C4-2B (cell line): ENCODE measurements at regions not wholly inside any gene's neighbourhood (a gene's known extent, or its start where the extent isn't known, plus 50 kb on each side); places are given as distances from the start of the nearest gene placed in this dataset.

Experiments used
- H3K27ac ChIP-seq: fragments of 450-650 bp; 2 replicates; pipeline ENCODE4 v1.5.1; 2017
- ZFX ChIP-seq: fragments of 450-650 bp; IDR thresholded peaks from 2 replicates; pipeline ENCODE4 v1.6.1; 2017
- TF ChIP-seq, protein P1 (sequence below): fragments of 450-650 bp; conservative IDR thresholded peaks from 2 replicates; pipeline ENCODE4 v1.5.1; 2017; ENCODE audit warnings: mild to moderate bottlenecking

DNA sequence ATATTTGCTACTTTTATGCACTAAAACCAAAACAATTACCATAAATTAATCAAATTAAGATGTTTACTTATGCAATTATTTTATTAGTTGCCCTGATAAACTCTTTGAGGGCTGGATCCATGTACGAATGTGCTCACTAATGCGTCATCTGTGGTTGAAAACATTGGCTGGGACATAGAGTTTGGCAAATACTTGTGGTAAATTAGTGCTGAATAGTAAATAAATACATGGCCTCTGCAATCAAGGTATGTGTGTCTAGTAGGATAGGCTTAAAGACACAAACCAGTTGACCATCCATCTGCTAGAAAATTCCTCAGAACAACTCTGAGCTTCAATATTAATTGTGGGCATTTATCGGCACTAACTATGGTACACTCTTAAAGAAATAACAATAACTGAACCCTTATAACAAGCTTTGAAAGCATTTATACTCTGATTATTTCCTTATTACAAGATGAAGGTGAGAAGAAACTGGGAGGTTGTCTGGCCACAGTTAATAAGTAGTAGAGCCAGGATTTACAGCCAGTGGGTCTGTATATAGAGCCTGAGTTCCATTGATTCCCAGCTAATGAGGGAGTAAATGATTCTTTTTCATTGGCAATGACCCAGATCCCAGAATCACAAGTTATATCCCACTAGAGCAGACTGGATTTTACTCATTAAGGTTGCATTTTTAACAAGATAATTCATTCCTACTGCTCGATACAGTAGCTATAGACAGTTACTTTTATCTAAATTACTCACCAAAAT, 169.5 kb upstream of the CNTN6 start:
- TF ChIP-seq ZFX: no peak
- H3K27ac ChIP-seq: no peak overlapping the region

DNA sequence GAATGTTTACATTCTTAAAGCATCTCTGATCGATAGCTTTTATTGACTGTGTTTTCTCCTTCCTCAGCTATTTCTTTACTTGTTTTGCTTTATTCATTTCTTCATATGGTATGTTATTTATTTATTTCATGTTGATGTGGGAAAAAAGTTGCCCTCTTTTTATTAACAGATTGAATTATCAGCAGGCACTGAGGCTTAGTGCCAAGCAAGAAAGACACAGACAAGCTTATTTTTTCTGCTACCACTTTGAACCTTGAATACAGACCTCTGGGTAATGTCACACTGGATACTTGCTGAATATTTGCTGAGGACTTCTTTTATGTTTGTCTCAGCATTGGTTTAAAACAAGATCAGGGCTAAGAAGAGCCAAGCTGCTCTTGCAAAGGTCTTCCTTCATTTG, 162.0 kb upstream of the CNTN6 start:
- TF ChIP-seq ZFX: no peak
- TF ChIP-seq, protein P1, sequence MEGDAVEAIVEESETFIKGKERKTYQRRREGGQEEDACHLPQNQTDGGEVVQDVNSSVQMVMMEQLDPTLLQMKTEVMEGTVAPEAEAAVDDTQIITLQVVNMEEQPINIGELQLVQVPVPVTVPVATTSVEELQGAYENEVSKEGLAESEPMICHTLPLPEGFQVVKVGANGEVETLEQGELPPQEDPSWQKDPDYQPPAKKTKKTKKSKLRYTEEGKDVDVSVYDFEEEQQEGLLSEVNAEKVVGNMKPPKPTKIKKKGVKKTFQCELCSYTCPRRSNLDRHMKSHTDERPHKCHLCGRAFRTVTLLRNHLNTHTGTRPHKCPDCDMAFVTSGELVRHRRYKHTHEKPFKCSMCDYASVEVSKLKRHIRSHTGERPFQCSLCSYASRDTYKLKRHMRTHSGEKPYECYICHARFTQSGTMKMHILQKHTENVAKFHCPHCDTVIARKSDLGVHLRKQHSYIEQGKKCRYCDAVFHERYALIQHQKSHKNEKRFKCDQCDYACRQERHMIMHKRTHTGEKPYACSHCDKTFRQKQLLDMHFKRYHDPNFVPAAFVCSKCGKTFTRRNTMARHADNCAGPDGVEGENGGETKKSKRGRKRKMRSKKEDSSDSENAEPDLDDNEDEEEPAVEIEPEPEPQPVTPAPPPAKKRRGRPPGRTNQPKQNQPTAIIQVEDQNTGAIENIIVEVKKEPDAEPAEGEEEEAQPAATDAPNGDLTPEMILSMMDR: no peak
- no peak overlapping the region for H3K27ac ChIP-seq

DNA sequence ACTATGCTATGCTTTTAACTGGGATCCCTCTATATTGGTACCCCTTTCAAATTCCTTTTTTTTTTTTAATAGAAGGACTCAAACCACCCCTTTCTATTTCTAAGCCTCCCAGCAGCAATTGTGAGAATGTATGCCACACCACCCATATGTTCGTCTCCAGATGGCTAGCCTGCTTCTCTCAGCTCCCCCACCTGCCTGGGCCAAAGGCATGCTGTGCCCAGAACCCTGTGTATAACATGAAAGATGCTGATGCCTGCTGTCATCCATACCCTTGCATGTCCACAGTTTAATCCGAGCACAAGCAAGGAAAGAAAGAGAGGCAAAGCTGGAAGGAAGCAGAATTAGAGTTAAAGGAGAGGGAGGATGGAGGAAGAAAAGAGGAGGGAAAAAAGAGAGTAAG, 159.5 kb upstream of the CNTN6 start:
- no peak overlapping the region for H3K27ac ChIP-seq
- TF ChIP-seq ZFX: no peak
- TF ChIP-seq, protein P1: no peak

DNA sequence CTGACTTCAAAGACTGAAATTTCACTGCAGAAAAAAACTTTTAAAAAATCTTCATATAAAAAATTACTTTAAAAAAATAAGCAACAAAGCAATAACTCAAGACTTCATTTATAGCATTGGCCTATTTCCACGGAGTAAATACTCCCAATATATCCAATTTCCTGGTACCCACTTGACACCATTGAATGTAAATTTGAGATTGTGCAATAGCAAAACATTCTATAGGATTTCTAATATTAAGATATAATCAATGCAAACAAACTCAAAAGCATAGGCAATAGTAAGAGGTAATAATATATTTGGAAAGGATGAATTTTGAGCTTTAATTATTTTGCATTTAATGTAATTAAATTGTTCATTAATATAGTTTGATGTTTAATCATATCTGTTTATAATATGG, 148.0 kb upstream of the CNTN6 start:
- H3K27ac ChIP-seq: no peak overlapping the region
- TF ChIP-seq, protein P1: no peak
- TF ChIP-seq ZFX: no peak

DNA sequence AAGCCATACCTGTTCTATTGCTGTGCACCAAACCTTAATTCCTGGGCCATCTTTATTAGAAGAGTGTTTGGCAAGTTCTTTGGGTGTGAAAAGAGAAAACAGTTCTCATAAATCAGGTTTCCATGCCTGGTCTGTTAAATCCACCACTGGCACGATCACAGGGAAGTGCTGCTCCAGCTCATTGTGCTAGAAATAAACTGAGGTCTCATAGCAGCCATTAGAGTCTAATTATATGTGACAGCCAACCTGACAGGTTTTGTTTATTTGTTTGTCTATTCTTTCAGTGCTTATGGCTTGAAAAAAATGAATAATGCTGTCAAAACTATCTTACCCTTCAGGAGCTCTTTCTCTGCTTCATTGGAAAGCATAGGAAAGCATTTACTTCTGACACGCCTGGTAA, 147.1 kb upstream of the CNTN6 start:
- no peak overlapping the region for H3K27ac ChIP-seq
- TF ChIP-seq, protein P1: no peak
- no peak for TF ChIP-seq ZFX

DNA sequence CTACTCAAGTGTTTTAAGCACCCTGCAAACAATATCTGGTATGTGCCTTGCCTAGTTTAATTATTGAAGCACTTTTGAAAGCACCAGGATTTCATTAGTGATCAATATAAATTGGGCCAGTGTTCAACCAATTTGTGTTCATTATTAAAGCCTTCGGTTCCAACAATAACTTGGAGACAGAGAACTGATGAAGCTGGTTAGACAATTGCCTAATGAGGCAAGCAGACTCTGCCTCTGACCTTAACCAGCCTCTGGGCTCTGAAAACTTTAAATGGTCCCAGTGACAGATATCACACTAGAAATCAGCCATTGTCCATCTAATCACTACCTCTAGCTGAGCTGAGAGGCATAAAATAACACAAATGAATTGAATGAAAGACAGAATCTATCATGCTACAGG, 139.9 kb upstream of the CNTN6 start:
- TF ChIP-seq ZFX: no peak
- TF ChIP-seq, protein P1: no peak

DNA sequence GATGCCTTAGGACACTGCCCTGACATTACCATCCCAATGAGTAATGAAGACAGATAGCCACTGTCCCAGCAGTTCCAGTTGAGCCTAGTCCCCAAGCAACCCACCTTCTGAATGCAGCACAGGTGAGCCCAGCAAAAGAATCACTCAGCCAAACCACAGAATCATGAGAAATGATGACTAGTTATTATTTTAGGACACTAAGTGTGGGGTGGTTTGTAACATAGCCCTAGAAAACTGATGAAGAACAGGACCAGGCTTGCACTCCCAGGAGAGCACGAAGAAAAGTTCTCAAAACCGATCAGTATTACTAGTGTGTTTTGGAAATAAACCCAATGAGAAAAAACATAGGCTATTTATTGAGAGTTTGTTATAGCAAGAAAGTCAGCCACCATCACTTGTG, 129.6 kb upstream of the CNTN6 start:
- no peak overlapping the region for H3K27ac ChIP-seq
- TF ChIP-seq ZFX: no peak
- TF ChIP-seq, protein P1: no peak

More for the DNA sequence above, 139.9 kb upstream of the CNTN6 start:
- no peak overlapping the region for H3K27ac ChIP-seq

DNA sequence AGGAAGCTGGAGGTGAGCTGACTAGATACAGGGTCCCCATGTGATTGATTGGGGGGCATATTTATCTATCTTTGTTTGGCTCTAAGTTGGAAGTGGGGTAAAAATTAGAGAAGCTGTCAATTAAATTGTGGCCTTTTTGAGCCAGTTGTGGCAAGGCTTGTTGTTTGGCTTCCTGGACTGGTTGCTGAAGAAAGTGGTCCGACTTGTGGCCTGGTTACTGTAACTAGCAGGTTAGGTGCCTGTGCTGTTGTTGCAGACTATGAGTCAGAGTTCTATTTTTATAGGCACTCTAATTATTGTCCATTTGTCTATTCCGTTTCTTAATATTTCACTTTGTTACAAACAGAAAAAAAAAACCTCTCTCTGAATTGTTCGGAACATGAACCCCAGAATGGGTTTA, 129.1 kb upstream of the CNTN6 start:
- TF ChIP-seq, protein P1: no peak
- TF ChIP-seq ZFX: no peak
- no peak overlapping the region for H3K27ac ChIP-seq
